ENCODE measurements at regions not wholly inside any gene's neighbourhood (a gene's known extent, or its start where the extent isn't known, plus 50 kb on each side); places are given as distances from the start of the nearest gene placed in this dataset.
"Not testable (repeated sequence)": the region's sequence is repeated elsewhere in the genome, so short reads cannot be mapped to it uniquely, and the experiment has no call there.

DNA sequence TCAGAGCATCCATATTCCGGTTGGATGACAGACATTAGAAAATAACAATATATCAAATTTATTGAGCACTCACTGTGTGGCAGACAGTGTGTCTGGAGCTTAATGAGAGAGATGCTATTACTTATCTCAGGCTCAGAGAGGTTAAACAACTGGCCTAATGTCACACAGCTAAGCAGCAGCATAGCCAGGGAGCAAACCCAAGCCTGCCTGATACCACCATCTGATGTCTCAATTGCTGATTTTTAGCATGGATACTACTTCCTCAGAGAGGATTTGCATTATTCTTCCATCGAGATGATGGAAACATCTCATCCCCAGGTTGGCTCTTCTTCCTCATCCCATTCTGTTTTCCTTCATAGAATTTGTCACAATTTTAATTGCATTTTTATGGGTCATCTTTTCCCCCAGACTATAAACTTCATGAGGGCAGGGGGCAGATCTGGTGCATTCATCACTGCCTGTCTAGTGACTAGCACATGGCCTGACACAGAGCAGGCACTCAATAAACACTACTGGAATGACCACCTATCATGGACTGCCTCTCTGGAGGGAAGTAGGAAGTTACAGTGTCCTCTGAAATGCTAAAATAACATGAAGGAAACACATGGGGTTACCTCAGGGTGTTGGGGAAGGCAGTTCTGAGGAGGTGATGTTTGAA, 344.8 kb upstream of the CCL2 start:
- no peak for DNase-seq

GRCh38 chr17:33914125-33914524, 341.0 kb upstream of the CCL2 start:
- DNase-seq: no peak

GRCh38 chr17:33922971-33923370, 332.1 kb upstream of the CCL2 start:
- no peak for DNase-seq

- no peak for DNase-seq
Observed at GRCh38 chr17:33924104-33924503, 331.0 kb upstream of the CCL2 start.

GRCh38 chr17:33925649-33926048, 329.4 kb upstream of the CCL2 start:
- no peak for DNase-seq

GRCh38 chr17:33927732-33928133, 327.4 kb upstream of the CCL2 start:
- no peak for DNase-seq

DNA sequence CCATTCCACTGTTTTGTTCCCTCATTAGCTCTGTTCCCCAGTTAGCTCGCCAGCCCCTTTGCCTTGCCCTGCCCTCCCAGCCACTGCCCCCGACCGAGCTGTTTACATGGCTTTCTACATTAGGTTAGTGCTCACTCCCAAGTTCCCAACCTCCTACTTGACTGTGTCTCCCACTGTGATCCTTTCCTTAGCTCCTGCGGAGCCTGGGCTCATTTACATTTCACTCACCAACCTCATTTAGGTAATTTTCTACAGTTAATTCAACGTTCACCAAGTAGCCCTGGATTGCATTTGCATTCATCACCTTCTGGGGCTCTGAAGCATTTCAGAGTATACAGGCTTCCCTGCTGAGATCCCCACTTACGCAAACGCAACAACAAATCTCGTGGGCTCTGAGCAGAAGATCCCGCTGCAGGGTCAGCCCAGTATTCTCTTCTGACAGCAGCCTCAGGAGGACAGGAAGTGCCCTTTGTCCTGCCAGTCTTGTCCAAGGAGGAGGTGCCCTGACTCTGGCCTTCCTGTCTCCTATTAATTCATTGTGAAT, 325.8 kb upstream of the CCL2 start:
- no peak for DNase-seq

DNA sequence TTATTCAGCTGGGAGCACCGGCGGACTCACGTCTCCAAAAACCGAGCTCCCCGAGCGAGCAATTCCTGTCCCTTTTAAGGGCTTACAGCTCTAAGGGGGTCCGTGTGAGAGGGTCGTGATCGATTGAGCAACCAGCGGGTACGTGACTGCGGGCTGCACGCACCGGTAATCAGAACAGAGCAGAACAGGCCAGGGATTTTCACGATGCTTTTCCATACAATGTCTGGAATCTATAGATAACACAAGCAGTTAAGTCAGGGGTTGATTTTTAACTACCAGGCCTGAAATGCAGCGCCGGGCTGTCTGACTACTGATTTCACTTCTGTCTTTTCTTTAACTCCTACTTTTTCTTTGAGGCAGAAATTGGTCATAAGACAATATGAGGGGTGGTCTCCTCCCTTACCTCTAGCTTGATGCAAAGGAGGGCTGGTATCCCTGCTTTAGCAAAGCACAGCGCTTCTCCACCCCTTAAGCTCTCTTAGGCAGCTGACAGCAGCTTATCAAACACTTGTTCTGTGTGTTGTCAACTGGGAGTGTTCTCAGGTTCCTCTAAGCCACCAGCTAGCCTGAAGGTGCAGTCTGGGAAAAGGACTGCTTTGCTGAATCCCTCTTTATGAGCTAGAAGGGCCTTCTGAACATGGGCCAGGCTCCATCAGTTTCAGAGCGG, 323.8 kb upstream of the CCL2 start:
- not testable (repeated sequence) for DNase-seq

- DNase-seq: no peak
Observed at GRCh38 chr17:33932996-33933395, 322.1 kb upstream of the CCL2 start.

DNA sequence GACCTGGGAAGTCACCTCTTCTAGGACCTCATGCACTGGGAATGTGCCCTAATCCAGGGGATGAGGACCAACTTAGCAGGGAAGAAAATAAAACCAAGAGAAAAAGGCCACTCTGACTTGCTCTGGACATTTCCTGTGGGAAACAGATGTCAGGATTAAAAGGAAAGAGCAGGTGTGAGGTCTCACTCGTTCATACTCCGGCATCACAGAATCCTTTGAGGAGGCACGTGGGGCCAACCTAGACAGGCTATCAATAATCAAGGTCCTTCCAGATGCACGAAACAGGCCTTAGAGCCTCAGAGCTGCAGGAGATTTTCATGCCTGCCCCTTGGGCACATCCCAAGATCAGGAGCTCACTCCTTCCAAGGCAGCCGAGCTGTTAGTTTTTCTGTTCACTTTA, 321.5 kb upstream of the CCL2 start:
- no peak for DNase-seq

DNA sequence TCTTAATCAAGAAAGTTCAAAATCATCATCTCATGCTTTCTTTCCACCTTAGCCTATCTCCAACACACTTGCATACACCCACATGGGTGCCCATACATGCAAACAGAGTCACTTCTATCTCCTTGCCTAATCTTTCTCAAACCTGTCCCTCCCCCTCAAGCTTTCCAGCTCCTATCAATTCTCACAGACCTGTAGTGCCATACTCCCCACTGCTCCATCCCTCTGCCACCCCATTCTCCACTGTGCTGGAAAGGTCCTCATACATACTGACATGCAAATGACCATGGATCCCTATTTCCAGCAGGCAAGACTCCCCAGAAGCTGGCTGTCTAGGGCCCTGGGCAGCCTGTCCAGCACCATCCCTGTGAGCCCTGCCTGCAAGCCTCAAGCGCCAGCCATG, 320.4 kb upstream of the CCL2 start:
- DNase-seq: no peak

DNA sequence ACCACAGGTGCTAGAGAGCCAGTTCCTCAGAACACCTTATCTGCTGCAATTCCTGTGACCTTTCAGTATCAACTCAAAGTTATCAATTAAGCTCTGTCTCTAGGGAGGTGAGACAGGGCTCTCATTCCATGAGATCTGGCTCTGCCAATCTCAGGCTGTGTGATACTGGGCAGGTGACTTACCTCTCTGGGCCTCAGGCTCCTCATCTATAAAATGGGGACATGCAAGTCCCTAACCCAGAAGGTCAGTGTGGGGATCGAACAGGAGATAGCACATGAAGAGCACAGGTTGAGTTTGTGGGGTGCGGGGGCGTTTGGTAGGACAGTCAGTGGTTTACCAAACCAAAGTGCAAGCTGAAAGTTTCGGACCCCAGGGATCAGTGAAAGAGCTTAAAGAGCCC, 319.3 kb upstream of the CCL2 start:
- DNase-seq: no peak

DNA sequence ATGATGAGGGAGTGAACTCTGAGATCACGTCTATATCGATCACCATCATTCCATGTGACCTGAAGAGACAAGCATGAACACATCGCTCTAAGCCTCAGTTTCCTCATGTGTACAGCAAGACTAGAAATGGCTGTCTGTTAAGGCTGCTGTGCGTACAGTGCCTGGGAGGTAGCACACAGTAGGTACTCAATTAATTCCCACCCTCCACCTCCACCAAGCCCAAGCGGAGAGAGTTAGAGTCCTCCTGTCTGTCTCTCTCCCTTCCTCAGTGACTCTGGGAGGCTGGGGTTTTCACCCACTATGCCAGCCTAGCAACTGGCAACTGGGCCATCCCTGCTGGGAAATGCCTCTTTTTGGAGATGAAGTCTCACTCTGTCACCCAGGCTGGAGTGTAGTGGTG, 318.3 kb upstream of the CCL2 start:
- DNase-seq: no peak

DNA sequence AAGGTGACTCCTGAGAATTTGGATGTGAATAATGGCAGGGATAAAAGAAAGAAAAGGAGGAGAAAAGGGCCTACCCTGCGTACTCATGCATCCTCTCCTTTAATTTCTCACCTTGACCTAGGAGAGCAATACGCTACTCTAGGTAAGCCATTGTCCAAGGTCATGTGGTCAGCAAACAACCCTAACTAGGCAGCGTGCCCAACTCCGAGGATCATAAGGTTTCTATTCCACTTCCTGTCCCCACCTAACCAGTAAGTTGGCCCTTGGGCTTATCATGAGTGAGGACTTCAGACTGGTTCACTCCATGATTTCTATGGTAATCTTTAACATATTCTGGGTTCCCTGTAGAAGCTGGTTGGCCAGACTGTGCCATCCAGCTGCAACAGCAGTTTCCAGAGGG, 315.1 kb upstream of the CCL2 start:
- no peak for DNase-seq

DNA sequence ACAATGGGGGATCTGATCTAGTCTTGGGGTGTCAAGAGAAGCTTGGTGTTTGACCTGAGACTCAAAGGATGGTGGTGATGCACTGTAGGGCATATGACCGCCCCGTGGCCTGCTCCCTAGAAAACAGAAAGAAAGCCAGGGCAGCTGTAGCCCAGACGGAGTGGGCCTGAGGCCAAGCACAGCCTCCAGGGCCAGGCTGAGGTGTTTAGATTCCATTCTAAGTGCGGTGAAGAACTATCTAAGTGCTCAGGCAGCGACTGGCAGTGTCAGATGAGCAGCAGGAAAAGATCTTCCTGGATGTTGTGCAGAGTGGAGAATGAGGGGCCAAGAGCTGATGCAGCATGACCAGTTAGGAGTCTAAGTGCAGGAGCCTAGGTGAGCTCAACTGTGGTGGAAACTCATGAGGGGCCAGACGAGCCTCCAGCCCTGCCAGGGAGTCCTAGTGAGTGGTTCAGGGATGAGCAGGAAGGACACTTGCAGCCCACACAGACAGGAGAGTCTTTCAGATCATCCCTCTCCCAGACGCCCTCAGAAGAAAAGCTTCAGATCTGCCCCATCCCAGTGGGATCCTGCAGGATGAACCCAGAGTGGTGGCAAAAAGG, 314.2 kb upstream of the CCL2 start:
- DNase-seq: no peak

GRCh38 chr17:33941744-33942143, 313.3 kb upstream of the CCL2 start:
- no peak for DNase-seq

- DNase-seq: no peak
Observed at GRCh38 chr17:33942414-33942813, 312.7 kb upstream of the CCL2 start.

- DNase-seq: no peak
Observed at GRCh38 chr17:33944412-33944811, 310.7 kb upstream of the CCL2 start.

DNA sequence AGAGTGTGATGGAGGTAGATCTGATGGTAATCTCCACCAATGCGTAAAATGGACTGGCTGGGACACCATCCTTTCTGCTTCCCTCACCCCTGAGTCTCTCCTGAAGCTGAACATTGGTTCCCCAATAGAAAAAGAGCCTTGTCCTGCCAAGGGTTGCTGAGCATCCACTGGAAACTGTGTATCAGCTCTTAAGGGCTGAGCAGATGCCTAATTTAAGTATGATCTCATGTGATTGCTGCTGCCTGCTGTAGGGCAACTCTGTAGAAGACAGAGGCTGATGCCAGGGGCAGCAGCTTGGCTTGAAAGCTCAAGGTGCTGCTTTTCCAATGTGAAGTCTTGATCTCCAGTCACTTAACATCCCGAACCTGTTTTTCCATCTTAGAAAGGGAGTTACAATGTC, 310.3 kb upstream of the CCL2 start:
- DNase-seq: no peak

- DNase-seq: no peak
Observed at GRCh38 chr17:33945646-33946546, 309.2 kb upstream of the CCL2 start.

DNA sequence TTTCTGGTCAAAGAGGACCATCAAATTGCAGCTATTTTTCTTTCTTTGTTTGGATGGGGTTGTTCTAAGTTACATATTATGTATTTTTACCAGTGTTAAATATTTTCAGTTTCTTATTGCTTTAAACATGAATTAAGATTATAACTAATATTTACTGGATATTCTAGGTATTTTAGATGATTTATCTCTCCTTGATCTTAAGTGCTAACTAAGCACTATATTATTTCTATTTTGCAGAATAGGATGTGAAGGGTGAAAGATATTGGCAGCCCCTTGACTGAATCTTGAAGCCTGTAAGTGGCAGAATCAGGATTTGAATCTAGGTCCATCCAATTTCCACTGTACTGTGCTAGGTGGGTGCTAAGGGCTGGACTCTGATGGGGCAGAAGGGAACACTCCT, 307.3 kb upstream of the CCL2 start:
- DNase-seq: no peak

- no peak for DNase-seq
Observed at GRCh38 chr17:33948309-33948708, 306.8 kb upstream of the CCL2 start.

GRCh38 chr17:33949100-33949499, 306.0 kb upstream of the CCL2 start:
- no peak for DNase-seq

Measured in CD4-positive, alpha-beta T cell treated with Interferon gamma for 1 hour (primary cell).